RWPE1 (cell line): ENCODE measurements at regions not wholly inside any gene's neighbourhood (a gene's known extent, or its start where the extent isn't known, plus 50 kb on each side); places are given as distances from the start of the nearest gene placed in this dataset.

ENCODE experiments used
- CTCF ChIA-PET: fragments of 350-600 bp; sonication (Branson Sonifier 250); formaldehyde crosslinking; extraction: SDS; loops from one replicate; lab custom pipeline; 2021; lab: Yijun Ruan, JAX
- POLR2A ChIA-PET: fragments of 400-600 bp; formaldehyde crosslinking; extraction: SDS; loops from one replicate; lab custom pipeline; 2020; ENCODE audit warnings: antibody characterized with exemption; ENCODE audit not compliant: low non-redundant PET; lab: Yijun Ruan, JAX
- DNase-seq: peaks from one replicate; pipeline ENCODE4 v3.0.0; 2012; ENCODE audit warnings: low spot score
- H3K27ac ChIP-seq: fragments of 450-650 bp; 2 replicates; pipeline ENCODE4 v1.5.1; 2017
- TF ChIP-seq, protein P1 (sequence below): fragments of 450-650 bp; conservative IDR thresholded peaks from 2 replicates; pipeline ENCODE4 v1.5.1; 2017; ENCODE audit warnings: low read depth, mild to moderate bottlenecking

DNA sequence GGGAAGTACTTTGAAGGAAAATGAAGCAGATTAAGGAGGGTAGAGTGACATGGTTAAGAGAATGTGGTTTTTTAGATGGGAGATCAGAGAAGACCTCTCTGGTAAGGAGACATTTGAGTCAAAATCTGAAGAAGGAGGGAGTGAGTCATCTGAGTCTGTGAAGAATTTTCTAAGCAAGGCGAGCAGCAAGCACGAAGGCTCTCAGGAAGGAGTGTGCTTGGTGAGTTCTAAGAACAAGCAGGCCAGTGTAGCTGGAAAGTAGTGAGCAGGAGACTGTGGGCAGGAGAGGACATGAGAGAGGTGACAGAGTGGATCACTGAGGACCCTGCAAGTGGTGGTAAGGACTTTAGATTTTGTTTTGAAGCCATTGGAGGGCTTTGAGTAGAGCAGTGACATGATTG lies 76.3 kb upstream of the FUT8 start:
- CTCF ChIA-PET, result no interaction called here
- TF ChIP-seq, protein P1, sequence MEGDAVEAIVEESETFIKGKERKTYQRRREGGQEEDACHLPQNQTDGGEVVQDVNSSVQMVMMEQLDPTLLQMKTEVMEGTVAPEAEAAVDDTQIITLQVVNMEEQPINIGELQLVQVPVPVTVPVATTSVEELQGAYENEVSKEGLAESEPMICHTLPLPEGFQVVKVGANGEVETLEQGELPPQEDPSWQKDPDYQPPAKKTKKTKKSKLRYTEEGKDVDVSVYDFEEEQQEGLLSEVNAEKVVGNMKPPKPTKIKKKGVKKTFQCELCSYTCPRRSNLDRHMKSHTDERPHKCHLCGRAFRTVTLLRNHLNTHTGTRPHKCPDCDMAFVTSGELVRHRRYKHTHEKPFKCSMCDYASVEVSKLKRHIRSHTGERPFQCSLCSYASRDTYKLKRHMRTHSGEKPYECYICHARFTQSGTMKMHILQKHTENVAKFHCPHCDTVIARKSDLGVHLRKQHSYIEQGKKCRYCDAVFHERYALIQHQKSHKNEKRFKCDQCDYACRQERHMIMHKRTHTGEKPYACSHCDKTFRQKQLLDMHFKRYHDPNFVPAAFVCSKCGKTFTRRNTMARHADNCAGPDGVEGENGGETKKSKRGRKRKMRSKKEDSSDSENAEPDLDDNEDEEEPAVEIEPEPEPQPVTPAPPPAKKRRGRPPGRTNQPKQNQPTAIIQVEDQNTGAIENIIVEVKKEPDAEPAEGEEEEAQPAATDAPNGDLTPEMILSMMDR, result no peak

DNA sequence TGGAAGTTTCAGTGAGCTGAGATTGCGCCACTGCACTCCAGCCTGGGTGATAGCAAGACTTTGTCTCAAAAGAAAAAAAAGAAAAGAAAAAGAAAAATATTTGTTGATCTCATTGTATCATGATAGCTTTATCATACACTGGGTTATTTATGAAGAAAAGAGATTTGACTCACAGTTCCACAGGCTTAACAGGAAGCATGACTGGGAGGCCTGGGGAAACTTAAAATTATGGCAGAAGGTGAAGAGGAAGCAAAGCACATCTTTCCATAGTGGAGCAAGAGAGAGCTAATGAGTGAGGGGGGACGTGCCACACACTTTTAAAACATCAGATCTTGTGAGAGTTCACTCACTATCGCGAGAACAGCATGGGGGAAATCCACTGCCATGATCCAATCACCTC lies 72.7 kb upstream of the FUT8 start:
- DNase-seq, result no peak
- TF ChIP-seq, protein P1, result no peak
- ChIA-PET CTCF (interaction anchor here (0.6 to 0.7 kb wide), 2 partner anchors 54 to 1532 kb away, joined by 3 to 5 read pairs; no protein-coding TSS in a partner anchor), POLR2A (no interaction called here)
- H3K27ac ChIP-seq, result no peak overlapping the region

More for the DNA sequence above, 76.3 kb upstream of the FUT8 start:
- POLR2A ChIA-PET, result no interaction called here
- no peak overlapping the region for H3K27ac ChIP-seq
- DNase-seq, result no peak

DNA sequence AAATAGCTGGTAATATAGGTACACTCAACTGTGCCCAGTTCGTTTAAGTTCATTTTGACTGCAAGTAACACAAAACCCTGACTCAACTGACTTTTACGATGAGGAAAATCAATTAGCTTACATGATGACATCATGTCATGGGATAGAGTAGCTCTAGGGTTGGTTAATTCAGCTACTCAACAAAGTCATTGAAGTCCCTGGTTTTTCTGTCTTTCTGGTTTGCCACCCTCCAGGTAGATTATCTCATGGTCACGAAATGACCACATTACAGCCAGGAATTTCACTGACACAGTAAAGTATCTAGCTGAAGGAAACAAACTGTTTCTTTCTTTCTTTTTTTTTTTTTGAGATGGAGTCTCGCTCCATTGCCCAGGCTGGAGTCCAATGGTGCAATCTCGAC lies 68.5 kb upstream of the FUT8 start:
- DNase-seq, result no peak
- POLR2A ChIA-PET, result interaction anchor here (0.5 to 0.6 kb wide), 2 partner anchors 187 to 276 kb away, joined by 4 to 8 read pairs; no protein-coding TSS in a partner anchor
- TF ChIP-seq, protein P1, result no peak
- no peak overlapping the region for H3K27ac ChIP-seq
- CTCF ChIA-PET, result interaction anchor here (0.6 to 0.7 kb wide), 2 partner anchors 10 to 60 kb away, joined by 3 to 5 read pairs; no protein-coding TSS in a partner anchor

DNA sequence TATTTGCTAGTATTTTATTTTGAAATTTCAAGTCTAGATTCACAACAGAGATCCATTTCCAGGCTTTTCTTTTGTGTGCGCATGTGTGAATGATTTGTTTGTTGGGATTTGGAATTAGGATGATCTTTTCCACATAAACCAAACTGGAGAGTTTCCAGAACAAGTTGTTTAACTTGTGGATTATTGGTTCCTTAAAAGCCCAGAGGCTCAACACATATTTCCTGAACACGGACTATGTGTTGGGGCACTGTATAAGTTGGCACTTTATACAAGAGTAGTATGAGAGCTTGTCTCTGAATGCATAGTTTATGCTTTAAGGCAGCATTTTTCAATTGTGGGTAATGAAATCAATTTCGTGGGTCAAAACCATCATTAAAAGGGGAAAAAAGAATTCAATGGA lies 67.3 kb upstream of the FUT8 start:
- ChIA-PET CTCF (interaction anchor here (0.9 kb wide), 1 partner anchor 15 kb away, joined by 3 read pairs; no protein-coding TSS in a partner anchor), POLR2A (no interaction called here)
- no peak for DNase-seq
- no peak overlapping the region for H3K27ac ChIP-seq
- TF ChIP-seq, protein P1, result no peak

DNA sequence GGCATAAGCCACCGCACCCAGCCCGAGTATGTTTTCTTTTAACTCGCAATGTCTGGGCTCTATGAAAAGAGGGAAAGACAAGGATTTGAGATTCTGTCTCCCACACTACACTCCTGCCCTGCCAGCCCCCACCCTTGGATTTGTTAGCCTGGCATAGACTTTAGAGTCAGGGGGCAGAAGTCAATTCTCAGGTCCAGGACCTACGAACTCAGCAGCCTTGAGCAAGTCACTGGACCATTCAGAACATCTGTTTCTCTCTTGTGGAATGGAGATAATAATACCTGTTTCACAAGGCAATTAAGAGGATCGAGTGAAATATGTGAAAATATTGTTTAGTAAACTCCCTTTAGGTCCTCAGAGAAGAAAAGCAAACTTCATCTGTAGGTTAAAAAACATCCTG lies 66.1 kb upstream of the FUT8 start:
- no peak overlapping the region for H3K27ac ChIP-seq
- CTCF ChIA-PET, result no interaction called here
- no peak for DNase-seq
- POLR2A ChIA-PET, result no interaction called here
- TF ChIP-seq, protein P1, result no peak

DNA sequence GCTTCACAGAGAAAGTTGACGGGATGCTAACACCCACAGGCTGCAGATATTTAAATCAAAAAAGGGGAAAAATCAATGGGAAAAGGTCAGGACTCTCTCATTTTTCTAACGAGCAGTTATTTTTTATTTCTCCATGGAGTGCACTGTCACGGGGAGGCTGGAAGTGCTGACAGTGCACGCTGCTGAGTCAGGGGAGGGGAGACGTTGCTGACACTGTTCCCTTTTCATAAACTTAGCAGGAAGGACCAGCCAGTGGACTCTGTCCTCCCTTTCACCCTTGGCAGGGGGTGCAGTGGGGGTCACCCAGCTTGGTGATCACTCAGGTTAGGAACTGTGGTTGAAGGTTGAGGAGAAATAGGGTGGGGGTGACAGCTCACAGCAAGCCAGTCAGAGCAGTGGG lies 65.6 kb upstream of the FUT8 start:
- CTCF ChIA-PET, result no interaction called here
- TF ChIP-seq, protein P1, result no peak
- POLR2A ChIA-PET, result no interaction called here
- H3K27ac ChIP-seq, result no peak overlapping the region
- DNase-seq, result no peak

DNA sequence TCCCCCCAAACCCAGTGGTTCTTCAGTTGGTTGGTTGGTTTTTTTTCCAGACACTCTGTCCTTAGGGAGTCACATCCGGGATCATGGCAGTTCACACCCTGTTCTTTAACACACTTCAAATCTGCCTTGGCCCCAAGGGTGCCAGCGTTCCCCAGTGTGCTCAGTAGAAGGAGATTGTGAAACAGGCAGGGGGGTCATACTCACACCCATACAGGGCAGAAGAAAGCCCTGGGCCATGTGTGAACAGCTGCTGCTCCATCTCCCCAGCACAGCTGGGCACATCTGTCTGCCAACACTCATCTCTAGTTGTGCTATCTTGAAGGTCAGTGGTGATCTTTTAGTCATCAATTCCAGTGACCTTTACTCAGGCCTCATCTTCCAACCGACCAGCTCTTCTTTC lies 64.4 kb upstream of the FUT8 start:
- ChIA-PET POLR2A (no interaction called here), CTCF (interaction anchor here (0.7 kb wide), 1 partner anchor 187 kb away, joined by 6 read pairs; no protein-coding TSS in a partner anchor)

More for the DNA sequence above, 64.4 kb upstream of the FUT8 start:
- TF ChIP-seq, protein P1, result no peak
- no peak overlapping the region for H3K27ac ChIP-seq
- no peak for DNase-seq
